ENCODE measurements at regions not wholly inside any gene's neighbourhood (a gene's known extent, or its start where the extent isn't known, plus 50 kb on each side); places are given as distances from the start of the nearest gene placed in this dataset.

- no peak for ATAC-seq
- TF ChIP-seq ISL1 (CRISPR knock-in tag; IDR thresholded peaks at IDR 0.05) (no peak), BACH2 (CRISPR knock-in tag; IDR thresholded peaks at IDR 0.05; ENCODE audit: borderline replicate concordance) (no peak), PPARA (CRISPR knock-in tag; IDR thresholded peaks at IDR 0.05; ENCODE audit: borderline replicate concordance) (no peak), ZC3H10 (CRISPR knock-in tag; IDR thresholded peaks at IDR 0.05) (no peak), ARNTL (CRISPR knock-in tag; IDR thresholded peaks at IDR 0.05; ENCODE audit: borderline replicate concordance, low read depth) (no peak), TCF4 (CRISPR knock-in tag; IDR thresholded peaks at IDR 0.05; ENCODE audit: borderline replicate concordance) (no peak), ZNF565 (CRISPR knock-in tag; conservative IDR thresholded peaks at IDR 0.05; ENCODE audit: low read depth) (no peak), RARB (CRISPR knock-in tag; IDR thresholded peaks at IDR 0.05) (no peak), GLIS3 (CRISPR knock-in tag; IDR thresholded peaks at IDR 0.05) (no peak)
Measured at GRCh38 chr20:12595841-12596240, 412.9 kb upstream of the SPTLC3 start.

GRCh38 chr20:12596863-12597262, 411.9 kb upstream of the SPTLC3 start:
- TF ChIP-seq, protein P1, sequence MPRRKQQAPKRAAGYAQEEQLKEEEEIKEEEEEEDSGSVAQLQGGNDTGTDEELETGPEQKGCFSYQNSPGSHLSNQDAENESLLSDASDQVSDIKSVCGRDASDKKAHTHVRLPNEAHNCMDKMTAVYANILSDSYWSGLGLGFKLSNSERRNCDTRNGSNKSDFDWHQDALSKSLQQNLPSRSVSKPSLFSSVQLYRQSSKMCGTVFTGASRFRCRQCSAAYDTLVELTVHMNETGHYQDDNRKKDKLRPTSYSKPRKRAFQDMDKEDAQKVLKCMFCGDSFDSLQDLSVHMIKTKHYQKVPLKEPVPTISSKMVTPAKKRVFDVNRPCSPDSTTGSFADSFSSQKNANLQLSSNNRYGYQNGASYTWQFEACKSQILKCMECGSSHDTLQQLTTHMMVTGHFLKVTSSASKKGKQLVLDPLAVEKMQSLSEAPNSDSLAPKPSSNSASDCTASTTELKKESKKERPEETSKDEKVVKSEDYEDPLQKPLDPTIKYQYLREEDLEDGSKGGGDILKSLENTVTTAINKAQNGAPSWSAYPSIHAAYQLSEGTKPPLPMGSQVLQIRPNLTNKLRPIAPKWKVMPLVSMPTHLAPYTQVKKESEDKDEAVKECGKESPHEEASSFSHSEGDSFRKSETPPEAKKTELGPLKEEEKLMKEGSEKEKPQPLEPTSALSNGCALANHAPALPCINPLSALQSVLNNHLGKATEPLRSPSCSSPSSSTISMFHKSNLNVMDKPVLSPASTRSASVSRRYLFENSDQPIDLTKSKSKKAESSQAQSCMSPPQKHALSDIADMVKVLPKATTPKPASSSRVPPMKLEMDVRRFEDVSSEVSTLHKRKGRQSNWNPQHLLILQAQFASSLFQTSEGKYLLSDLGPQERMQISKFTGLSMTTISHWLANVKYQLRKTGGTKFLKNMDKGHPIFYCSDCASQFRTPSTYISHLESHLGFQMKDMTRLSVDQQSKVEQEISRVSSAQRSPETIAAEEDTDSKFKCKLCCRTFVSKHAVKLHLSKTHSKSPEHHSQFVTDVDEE (CRISPR knock-in tag; IDR thresholded peaks at IDR 0.05): no peak
- TF ChIP-seq ISL1 (CRISPR knock-in tag; IDR thresholded peaks at IDR 0.05): no peak
- TF ChIP-seq OSR1 (CRISPR knock-in tag; IDR thresholded peaks at IDR 0.05): no peak
- TF ChIP-seq ZFP3 (CRISPR knock-in tag; IDR thresholded peaks at IDR 0.05): no peak
- TF ChIP-seq SNAI2 (CRISPR knock-in tag; IDR thresholded peaks at IDR 0.05): no peak
- no peak for TF ChIP-seq CSRNP3 (CRISPR knock-in tag; IDR thresholded peaks at IDR 0.05)
- ATAC-seq: no peak

DNA sequence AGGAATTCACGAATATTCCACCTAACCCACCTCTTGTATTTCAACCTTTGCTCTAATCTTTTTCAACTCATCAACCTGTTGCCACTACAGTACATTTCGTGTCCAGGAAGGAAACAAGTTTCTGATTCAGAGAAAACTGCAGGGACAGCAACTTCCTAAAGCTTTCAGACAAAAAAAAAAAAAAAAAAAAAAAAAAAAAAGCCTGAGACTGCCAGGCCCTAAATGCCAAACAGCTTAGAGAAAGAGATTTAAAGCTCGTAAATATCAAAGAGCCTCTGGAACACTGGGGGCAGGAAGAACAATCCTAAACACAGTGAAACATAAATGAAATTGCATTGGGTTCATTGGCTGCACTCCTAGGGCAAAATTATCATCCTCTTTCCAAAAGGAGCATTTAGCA, 411.2 kb upstream of the SPTLC3 start:
- TF ChIP-seq BACH2 (CRISPR knock-in tag; IDR thresholded peaks at IDR 0.05; ENCODE audit: borderline replicate concordance) (no peak), ZNF70 (CRISPR knock-in tag; IDR thresholded peaks at IDR 0.05) (no peak), ZFP30 (CRISPR knock-in tag; IDR thresholded peaks at IDR 0.05) (no peak), CSDC2 (CRISPR knock-in tag; IDR thresholded peaks at IDR 0.05) (no peak), ESRRG (CRISPR knock-in tag; IDR thresholded peaks at IDR 0.05) (no peak), TOX (CRISPR knock-in tag; IDR thresholded peaks at IDR 0.05; ENCODE audit: borderline replicate concordance) (no peak), SNAI2 (CRISPR knock-in tag; IDR thresholded peaks at IDR 0.05) (no peak), ISL1 (CRISPR knock-in tag; IDR thresholded peaks at IDR 0.05) (no peak), ZNF8 (CRISPR knock-in tag; IDR thresholded peaks at IDR 0.05) (no peak), ZC3H10 (CRISPR knock-in tag; IDR thresholded peaks at IDR 0.05) (no peak), PATZ1 (CRISPR knock-in tag; IDR thresholded peaks at IDR 0.05; ENCODE audit: borderline replicate concordance) (no peak), CSRNP3 (CRISPR knock-in tag; IDR thresholded peaks at IDR 0.05) (no peak), ARNTL (CRISPR knock-in tag; IDR thresholded peaks at IDR 0.05; ENCODE audit: borderline replicate concordance, low read depth) (no peak), POU6F1 (CRISPR knock-in tag; IDR thresholded peaks at IDR 0.05; ENCODE audit: borderline replicate concordance, low read depth) (no peak), PPARA (CRISPR knock-in tag; IDR thresholded peaks at IDR 0.05; ENCODE audit: borderline replicate concordance) (no peak)
- TF ChIP-seq, protein P2, sequence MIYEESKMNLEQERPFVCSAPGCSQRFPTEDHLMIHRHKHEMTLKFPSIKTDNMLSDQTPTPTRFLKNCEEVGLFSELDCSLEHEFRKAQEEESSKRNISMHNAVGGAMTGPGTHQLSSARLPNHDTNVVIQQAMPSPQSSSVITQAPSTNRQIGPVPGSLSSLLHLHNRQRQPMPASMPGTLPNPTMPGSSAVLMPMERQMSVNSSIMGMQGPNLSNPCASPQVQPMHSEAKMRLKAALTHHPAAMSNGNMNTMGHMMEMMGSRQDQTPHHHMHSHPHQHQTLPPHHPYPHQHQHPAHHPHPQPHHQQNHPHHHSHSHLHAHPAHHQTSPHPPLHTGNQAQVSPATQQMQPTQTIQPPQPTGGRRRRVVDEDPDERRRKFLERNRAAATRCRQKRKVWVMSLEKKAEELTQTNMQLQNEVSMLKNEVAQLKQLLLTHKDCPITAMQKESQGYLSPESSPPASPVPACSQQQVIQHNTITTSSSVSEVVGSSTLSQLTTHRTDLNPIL (CRISPR knock-in tag; IDR thresholded peaks at IDR 0.05; ENCODE audit: low read depth): no peak

More for the DNA sequence above, 411.2 kb upstream of the SPTLC3 start:
- no peak for ATAC-seq
